Amniotic epithelial cell (primary cell): ENCODE measurements at regions not wholly inside any gene's neighbourhood (a gene's known extent, or its start where the extent isn't known, plus 50 kb on each side); places are given as distances from the start of the nearest gene placed in this dataset.
"Not testable (repeated sequence)": the region's sequence is repeated elsewhere in the genome, so short reads cannot be mapped to it uniquely, and the experiment has no call there.

Experiments
- DNase-seq: peaks from one replicate; pipeline ENCODE4 v3.0.0-alpha.2; 2010; ENCODE audit warnings: low read depth

DNA sequence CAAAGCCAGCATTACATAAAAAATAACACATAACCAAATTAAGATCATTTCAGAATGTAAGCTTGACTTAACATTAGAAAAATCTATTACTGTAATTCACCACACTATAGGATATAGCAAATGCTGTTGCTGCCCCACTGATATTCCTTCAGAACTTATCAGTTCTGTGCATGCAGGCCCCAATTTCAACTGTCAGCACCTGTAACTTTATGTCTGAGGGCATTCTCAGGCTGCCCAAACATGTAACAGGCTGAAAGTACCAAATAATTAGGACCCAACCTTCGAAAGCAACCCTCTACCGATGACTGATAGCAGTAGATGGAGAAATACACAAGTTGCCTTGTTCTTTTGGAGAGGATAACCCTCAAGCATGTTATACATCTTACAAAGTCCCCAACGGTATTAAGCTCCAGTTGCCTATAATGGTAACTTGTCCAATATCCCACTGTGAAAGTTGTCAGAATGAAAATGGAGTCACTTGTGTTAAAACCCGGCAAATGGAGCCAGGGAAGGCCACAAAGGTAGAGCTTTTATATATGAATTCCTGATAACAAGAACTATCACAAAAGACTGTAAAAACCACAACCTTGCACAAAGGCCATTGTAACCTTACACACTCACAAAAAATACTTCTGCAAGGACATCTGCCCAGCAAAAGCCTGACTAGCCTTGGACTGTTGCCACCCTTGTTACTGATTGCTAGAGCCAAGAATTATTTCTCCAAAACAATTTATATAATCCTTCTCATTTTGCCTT is 66.9 kb upstream of the ZNF746 start:
- DNase-seq, result no peak

DNA sequence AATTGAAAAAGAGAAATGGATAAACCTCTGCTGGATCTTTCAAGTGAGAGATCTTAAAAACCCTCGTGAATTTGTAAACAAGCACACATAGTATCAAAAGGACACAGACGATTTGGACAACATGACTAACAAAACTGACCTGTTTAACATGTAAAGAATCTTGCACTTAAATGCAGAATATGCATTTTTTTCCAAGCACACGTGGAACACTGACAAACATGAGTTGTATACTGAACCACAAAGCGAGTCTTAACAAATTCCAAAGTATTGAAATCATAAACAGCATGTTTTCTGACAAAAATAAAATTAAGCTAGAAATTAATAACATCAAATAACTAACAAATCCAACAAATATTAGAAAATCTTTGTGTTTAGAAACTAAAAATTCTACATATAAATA is 65.0 kb upstream of the ZNF746 start:
- DNase-seq, result peak; percentile 83

DNA sequence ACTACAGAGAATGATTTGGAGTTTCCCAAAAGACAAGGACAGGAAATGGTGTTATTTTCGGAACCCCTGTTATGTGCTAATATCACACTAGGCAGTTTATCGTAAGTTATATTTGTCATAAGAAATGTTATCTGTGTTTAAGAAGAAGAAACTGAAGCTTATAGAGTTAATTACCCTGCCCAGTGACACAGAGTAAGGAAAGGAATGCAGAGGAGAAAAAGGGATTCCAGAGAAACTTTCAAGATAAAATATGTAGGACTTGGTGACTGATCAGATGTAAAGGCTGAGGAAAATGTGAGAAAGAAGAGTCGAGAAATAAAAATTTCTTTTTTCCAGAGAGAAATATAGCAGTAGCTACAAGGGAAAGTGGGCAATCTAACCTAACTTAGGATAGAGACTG is 63.5 kb upstream of the ZNF746 start:
- DNase-seq, result peak; percentile 27

DNA sequence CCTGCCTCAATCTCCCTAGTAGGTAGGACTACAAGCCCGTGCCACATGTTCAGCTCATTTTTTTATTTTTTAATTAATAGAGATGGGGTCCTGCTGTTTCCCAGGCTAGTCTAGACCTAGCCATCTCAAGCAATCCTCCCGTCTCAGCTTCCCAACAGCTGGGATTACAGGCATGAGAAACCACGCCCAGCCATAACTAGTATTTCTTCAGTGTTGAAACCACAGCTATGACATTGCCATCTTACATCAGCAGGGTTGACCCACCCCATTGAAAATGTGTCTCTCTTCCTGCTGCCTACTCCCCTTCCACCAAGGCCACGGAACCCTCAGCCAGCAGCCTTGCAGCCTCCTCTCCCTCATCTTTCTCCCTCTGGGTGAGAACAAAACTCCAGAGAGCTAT is 62.1 kb upstream of the ZNF746 start:
- peak; percentile 86 for DNase-seq

DNA sequence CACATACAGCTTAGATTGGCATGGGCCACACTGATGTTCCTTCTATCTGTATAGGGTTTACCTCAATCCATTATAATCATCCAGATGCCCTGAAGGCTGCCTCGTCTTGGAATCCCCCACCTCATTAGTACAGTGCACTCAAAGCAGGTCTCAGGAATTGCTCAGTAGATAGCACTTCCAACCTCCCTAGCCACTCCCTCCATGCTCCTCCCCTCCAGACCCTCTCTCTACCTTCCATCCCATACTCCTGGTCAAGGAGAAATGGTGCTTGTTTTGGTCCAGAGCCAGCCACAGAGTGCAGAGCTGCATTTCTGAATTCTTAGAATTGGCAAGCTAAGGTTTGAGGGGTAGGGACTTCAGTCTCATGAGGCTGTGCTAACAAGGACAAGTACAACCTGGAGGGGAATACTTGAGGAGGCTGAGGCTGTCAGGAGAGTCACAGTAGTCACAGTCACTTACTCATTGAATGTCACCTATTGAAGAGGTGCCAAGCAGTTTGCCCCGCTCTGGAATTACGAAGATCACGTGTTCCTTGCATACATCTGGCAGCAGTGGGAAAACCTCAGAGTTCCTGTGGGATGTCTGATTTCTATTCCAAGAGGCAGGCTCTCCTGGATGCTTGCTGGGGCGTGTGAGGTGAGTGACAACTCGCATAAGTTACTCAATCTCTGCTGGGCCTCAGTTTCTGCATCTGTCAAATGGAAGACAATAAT is 60.7 kb upstream of the ZNF746 start:
- DNase-seq, result peak; percentile 20

DNA sequence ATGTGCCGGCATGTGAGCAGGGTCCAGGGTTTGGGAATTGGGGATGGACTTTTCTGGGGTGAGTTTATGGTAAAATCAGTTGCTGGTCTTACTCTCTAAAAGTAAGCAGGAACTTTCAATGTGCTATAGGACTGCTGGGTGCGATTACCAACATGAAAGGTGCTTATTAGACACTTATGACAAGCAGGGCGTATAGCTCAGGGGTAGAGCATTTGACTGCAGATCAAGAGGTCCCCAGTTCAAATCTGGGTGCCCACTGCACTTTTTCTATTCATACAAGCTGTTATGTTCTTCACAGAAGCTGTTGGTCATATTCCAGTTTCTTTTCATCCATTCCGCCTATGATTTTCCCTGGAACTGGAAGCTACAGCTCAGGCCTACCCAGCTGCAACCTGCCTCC is 58.9 kb upstream of the ZNF746 start:
- not testable (repeated sequence) for DNase-seq

DNA sequence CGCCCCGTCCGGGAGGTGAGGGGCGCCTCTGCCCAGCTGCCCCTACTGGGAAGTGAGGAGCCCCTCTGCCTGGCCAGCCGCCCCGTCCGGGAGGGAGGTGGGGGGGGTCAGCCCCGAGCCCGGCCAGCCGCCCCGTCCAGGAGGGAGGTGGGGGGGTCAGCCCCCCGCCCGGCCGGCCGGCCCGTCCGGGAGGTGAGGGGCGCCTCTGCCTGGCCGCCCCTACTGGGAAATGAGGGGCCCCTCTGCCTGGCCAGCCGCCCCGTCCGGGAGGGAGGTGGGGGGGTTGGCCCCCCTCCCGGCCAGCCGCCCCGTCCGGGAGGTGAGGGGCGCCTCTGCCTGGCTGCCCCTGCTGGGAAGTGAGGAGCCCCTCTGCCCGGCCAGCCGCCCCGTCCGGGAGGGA is 57.2 kb upstream of the ZNF746 start:
- DNase-seq, result not testable (repeated sequence)

DNA sequence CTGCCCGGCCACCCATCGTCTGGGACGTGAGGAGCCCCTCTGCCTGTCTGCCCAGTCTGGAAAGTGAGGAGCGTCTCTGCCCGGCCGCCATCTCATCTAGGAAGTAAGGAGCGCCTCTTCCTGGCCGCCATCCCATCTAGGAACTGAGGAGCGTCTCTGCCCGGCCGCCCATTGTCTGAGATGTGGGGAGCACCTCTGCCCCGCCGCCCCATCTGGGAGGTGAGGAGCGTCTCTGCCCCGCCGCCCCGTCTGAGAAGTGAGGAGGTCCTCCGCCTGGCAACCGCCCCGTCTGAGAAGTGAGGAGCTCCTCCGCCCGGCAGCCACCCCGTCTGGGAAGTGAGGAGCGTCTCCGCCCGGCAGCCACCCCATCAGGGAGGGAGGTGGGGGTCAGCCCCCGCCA is 56.4 kb upstream of the ZNF746 start:
- DNase-seq, result not testable (repeated sequence)

DNA sequence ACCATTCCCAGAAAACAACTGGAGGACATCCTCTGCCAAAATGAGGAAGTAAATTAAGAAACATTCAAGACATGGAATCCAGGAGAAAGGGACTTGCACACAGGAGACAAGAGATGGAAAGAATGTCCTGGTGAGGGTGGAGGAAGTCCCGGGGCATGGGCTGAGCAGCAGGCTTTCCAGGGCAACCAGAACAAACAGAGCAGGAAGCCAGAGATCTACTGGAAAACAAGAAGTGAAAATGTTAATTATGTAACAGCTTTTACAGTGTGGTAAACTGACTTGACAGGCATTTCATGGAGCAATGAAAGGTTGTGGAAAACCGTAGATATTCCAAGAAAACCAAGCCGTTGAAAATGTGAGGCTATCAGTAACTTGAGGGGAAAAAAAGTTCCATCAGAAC is 55.2 kb upstream of the ZNF746 start:
- DNase-seq, result no peak
